Glutamatergic neuron (in vitro differentiated cells): ENCODE measurements at regions not wholly inside any gene's neighbourhood (a gene's known extent, or its start where the extent isn't known, plus 50 kb on each side); places are given as distances from the start of the nearest gene placed in this dataset.

Experiments used
- DNase-seq: peaks from one replicate; pipeline ENCODE4 v3.0.0; 2022
- H3K27ac Mint-ChIP-seq: one replicate; pipeline ENCODE4 v1.8.0; 2020; ENCODE audit warnings: mild to moderate bottlenecking, mixed read lengths, inconsistent platforms; ENCODE audit not compliant: unreplicated experiment
- H3K27me3 Mint-ChIP-seq: one replicate; pipeline ENCODE4 v1.8.0; 2020; ENCODE audit warnings: mild to moderate bottlenecking, moderate library complexity, mixed read lengths, inconsistent platforms; ENCODE audit not compliant: unreplicated experiment
- H3K36me3 Mint-ChIP-seq: one replicate; pipeline ENCODE4 v1.8.0; 2020; ENCODE audit warnings: mild to moderate bottlenecking, mixed read lengths, inconsistent platforms; ENCODE audit not compliant: unreplicated experiment
- H3K4me1 Mint-ChIP-seq: one replicate; pipeline ENCODE4 v1.8.0; 2020; ENCODE audit warnings: mild to moderate bottlenecking, low read depth, mixed read lengths, inconsistent platforms; ENCODE audit not compliant: unreplicated experiment
- H3K4me3 Mint-ChIP-seq: one replicate; pipeline ENCODE4 v1.8.0; 2020; ENCODE audit warnings: mild to moderate bottlenecking, mixed read lengths, inconsistent platforms; ENCODE audit not compliant: unreplicated experiment
- H3K9me3 Mint-ChIP-seq: one replicate; pipeline ENCODE4 v1.8.0; 2020; ENCODE audit warnings: mild to moderate bottlenecking, moderate library complexity, mixed read lengths, inconsistent platforms; ENCODE audit not compliant: unreplicated experiment
- CTCF ChIP-seq: fragments of 200-600 bp; sonication (generic); IDR thresholded peaks from one replicate; pipeline ENCODE4 v1.5.0; 2021; ENCODE audit not compliant: partially characterized antibody, unreplicated experiment

- Mint-ChIP-seq H3K27me3 (peaks cover 5% of the 10 kb centered on the region), H3K4me3 (no peak overlapping the region), H3K9me3 (peaks cover 3% of the 10 kb centered on the region), H3K36me3 (no peaks in the 10 kb centered on the region), H3K27ac (no peak overlapping the region), H3K4me1 (peaks cover 4% of the 10 kb centered on the region)
- no peak for DNase-seq
- no peak for TF ChIP-seq CTCF
Measured at GRCh38 chr16:66263973-66264310, 102.5 kb upstream of the CDH5 start.

- Mint-ChIP-seq H3K27ac (no peak overlapping the region), H3K4me1 (peaks cover 4% of the 10 kb centered on the region), H3K4me3 (no peak overlapping the region), H3K36me3 (no peaks in the 10 kb centered on the region), H3K27me3 (peaks cover 5% of the 10 kb centered on the region), H3K9me3 (peaks cover 3% of the 10 kb centered on the region)
- no peak for DNase-seq
- TF ChIP-seq CTCF, result no peak
Measured at GRCh38 chr16:66263168-66263972, 103.1 kb upstream of the CDH5 start.

- TF ChIP-seq CTCF, result no peak
- DNase-seq, result no peak
- Mint-ChIP-seq H3K36me3 (no peaks in the 10 kb centered on the region), H3K27ac (no peak overlapping the region), H3K4me3 (no peak overlapping the region), H3K27me3 (peaks cover 5% of the 10 kb centered on the region), H3K4me1 (peaks cover 4% of the 10 kb centered on the region), H3K9me3 (peaks cover 3% of the 10 kb centered on the region)
Measured at GRCh38 chr16:66262253-66263167, 104.0 kb upstream of the CDH5 start.

- peaks cover 4% of the 10 kb centered on the region for H3K4me1 Mint-ChIP-seq
- H3K9me3 Mint-ChIP-seq, result peaks cover 3% of the 10 kb centered on the region
- H3K36me3 Mint-ChIP-seq, result no peaks in the 10 kb centered on the region
- peaks cover 5% of the 10 kb centered on the region for H3K27me3 Mint-ChIP-seq
- H3K27ac Mint-ChIP-seq, result no peak overlapping the region
- no peak for TF ChIP-seq CTCF
- no peak overlapping the region for H3K4me3 Mint-ChIP-seq
- no peak for DNase-seq
Measured at GRCh38 chr16:66261826-66262225, 104.7 kb upstream of the CDH5 start.
